Panc1 (cell line): ENCODE measurements at regions not wholly inside any gene's neighbourhood (a gene's known extent, or its start where the extent isn't known, plus 50 kb on each side); places are given as distances from the start of the nearest gene placed in this dataset.

Experiments used
- POLR2AphosphoS5 ChIP-seq: IDR thresholded peaks from 2 replicates; pipeline ENCODE4 v1.6.1; 2012; ENCODE audit warnings: mild to moderate bottlenecking, low read depth, low read length, moderate library complexity
- REST ChIP-seq, 2 experiments: IDR thresholded peaks; 2 replicates each; pipeline ENCODE4 v1.6.1; 2011 to 2012; ENCODE audit warnings: low read depth in 2 of 2, control low read depth in 1 of 2, low read length in 1 of 2, mild to moderate bottlenecking in 1 of 2, moderate library complexity in 1 of 2; ENCODE audit not compliant: insufficient read depth in 1 of 2
- TF ChIP-seq, protein P1 (sequence below): fragments of 450-650 bp; IDR thresholded peaks from 2 replicates; pipeline ENCODE4 v1.5.1; 2017; ENCODE audit warnings: mild to moderate bottlenecking

DNA sequence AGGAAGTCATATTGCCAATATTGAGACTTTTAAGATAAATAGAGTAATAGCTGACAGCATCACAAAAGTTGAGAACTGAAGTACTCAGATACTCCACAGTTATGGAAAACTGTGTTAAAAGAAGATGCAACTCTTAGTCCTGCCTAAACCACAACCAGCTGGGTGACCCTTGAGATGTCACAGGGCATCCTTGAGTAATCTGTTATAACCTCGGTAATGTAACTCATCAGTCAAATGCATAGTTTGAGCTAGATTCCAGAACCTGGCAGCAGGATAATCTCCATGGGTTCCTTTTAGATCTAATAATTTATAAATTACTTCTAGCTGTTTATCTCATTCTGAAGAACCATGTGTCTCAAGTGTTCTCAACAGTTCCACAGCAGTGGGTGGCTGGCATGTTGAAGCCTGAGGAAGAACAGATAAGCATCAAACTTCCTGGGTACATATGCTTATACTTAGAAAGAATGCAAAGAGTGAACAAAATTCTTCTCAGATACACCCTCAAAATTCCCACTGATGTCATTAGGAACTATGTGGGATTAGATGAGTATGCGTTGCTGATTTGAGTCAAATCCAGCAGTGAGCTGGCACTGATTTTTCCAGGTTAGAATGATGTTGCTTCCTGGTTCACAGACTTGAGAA is 304.1 kb upstream of the ERBB4 start:
- TF ChIP-seq POLR2AphosphoS5 (no peak), REST (IDR thresholded peaks at IDR 0.05; ENCODE audit: insufficient read depth in 1 of 2, low read depth in 2 of 2, low read length in 1 of 2) (no peak)
- TF ChIP-seq, protein P1, sequence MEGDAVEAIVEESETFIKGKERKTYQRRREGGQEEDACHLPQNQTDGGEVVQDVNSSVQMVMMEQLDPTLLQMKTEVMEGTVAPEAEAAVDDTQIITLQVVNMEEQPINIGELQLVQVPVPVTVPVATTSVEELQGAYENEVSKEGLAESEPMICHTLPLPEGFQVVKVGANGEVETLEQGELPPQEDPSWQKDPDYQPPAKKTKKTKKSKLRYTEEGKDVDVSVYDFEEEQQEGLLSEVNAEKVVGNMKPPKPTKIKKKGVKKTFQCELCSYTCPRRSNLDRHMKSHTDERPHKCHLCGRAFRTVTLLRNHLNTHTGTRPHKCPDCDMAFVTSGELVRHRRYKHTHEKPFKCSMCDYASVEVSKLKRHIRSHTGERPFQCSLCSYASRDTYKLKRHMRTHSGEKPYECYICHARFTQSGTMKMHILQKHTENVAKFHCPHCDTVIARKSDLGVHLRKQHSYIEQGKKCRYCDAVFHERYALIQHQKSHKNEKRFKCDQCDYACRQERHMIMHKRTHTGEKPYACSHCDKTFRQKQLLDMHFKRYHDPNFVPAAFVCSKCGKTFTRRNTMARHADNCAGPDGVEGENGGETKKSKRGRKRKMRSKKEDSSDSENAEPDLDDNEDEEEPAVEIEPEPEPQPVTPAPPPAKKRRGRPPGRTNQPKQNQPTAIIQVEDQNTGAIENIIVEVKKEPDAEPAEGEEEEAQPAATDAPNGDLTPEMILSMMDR, result no peak
